ENCODE measurements at regions not wholly inside any gene's neighbourhood (a gene's known extent, or its start where the extent isn't known, plus 50 kb on each side); places are given as distances from the start of the nearest gene placed in this dataset.

DNA sequence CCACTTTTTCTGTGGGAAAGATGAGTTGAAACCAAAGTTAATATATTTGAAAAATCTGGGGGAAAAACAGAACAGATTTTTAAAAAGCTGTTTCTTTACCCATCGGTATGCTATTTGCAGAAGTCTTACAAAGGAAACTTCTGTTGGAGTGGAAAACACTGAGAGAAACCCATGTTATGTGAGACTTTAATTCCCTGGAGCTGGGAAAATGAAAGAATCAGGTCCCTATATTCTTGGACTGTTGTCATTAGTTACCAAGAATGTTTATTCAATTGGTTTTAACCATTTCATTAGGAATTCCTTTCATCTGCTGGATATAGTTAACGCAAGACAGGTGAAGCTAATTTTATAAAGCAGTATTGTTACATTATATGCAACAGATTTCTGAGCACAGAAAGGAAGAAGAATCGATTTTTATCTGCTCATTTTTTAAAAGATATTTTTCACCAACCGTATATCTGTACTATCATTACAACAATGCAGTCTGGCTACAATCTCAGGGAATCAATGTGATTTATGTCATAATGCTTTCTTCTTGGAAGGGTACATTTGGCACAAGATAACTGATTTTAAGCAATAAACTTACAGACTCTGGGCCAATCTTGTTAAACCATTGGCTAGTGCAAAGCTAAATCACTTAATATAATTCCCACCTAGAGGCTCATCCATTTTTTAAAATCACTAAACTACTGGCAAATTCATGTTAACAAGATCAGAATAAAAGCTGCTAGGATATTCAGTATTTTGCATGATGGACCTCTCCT, 170.0 kb downstream of the MOXD1 start:
- TF ChIP-seq, protein P1, sequence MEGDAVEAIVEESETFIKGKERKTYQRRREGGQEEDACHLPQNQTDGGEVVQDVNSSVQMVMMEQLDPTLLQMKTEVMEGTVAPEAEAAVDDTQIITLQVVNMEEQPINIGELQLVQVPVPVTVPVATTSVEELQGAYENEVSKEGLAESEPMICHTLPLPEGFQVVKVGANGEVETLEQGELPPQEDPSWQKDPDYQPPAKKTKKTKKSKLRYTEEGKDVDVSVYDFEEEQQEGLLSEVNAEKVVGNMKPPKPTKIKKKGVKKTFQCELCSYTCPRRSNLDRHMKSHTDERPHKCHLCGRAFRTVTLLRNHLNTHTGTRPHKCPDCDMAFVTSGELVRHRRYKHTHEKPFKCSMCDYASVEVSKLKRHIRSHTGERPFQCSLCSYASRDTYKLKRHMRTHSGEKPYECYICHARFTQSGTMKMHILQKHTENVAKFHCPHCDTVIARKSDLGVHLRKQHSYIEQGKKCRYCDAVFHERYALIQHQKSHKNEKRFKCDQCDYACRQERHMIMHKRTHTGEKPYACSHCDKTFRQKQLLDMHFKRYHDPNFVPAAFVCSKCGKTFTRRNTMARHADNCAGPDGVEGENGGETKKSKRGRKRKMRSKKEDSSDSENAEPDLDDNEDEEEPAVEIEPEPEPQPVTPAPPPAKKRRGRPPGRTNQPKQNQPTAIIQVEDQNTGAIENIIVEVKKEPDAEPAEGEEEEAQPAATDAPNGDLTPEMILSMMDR (IDR thresholded peaks at IDR 0.05), result no peak
- WGBS, 2 donors, result 50 to 53% methylated on average over 4 of the region's 4 CpGs
- intact Hi-C loops (cut with DNase I; ENCODE audit: low total_unique reads), result no loop called here
- no peak overlapping the region for H3K4me3 ChIP-seq (ENCODE audit: low read depth, poor library complexity, severe bottlenecking)
- no peak for DNase-seq (ENCODE audit: low spot score in 2 of 2)

DNA sequence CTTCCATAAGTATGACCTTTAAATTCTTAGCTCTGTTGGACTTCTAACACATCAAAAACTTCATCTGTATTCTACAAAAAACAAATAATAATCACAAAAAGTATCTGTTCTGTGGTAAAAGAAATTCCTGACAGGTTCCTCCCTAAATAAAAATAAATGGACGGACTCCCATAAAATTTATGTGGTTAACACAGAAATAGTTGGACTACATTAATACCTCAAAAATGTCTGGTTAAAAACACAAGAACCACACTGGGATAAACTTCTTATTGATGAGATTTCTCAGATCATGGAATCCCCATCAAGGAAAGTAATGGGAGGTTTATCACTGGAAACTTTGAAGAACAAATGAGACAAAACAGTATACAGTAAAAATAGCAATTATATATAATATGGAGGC, 172.4 kb downstream of the MOXD1 start:
- DNase-seq (ENCODE audit: low spot score in 2 of 2), result no peak
- TF ChIP-seq POLR2A (IDR thresholded peaks at IDR 0.05), result no peak
- TF ChIP-seq, protein P1 (IDR thresholded peaks at IDR 0.05), result no peak
- intact Hi-C loops (cut with DNase I; ENCODE audit: low total_unique reads), result loop anchor here (10.0 kb wide), 1 partner anchor 304 kb away; no protein-coding TSS in a partner anchor
- 60 to 76% methylated on average over 1 of the region's 1 CpG for WGBS, 2 donors
- H3K4me3 ChIP-seq (ENCODE audit: low read depth, poor library complexity, severe bottlenecking), result no peak overlapping the region

DNA sequence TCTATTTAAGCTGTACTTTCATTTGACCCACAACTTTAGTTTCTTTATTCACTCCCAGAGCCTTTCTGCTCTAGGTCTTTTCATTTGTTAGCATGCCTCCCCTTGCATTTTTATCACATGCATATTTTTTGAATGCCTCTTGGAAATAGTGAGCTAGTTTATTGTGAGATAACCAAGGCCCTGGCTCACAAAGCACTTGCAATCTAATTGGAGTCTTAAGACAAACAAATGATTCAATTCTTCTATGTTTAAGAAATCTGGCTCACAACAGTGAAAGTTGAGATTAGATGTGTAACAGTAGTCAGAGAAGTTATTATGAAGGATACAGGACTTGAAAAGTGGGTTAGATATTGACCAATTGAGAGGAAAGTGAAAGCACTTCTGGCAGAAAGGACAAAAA, 173.4 kb downstream of the MOXD1 start:
- TF ChIP-seq, protein P1 (IDR thresholded peaks at IDR 0.05), result no peak
- no peak for TF ChIP-seq POLR2A (IDR thresholded peaks at IDR 0.05)
- DNase-seq (ENCODE audit: low spot score in 2 of 2), result no peak
- intact Hi-C loops (cut with DNase I; ENCODE audit: low total_unique reads), result loop anchor here (10.0 kb wide), 1 partner anchor 303 kb away; no protein-coding TSS in a partner anchor
- no peak overlapping the region for H3K4me3 ChIP-seq (ENCODE audit: low read depth, poor library complexity, severe bottlenecking)

DNA sequence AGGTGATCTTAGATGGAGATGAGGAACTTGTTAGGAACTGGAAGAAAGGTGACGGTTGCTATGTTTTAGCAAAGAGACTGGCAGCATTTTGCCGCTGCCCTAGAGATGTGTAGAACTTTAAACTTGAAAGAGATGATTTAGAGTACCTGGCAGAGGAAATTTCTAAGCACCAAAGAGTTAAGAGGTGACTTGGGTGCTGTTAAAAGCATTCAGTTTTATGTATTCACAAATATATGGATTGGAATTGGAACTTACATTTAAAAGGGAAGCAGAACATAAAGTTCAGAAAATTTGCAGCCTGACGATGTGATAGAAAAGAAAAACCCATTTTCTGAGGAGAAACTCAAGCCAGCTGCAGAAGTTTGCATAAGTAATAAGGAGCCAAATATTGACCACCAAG, 176.3 kb downstream of the MOXD1 start:
- TF ChIP-seq POLR2A (IDR thresholded peaks at IDR 0.05), result no peak
- TF ChIP-seq, protein P1 (IDR thresholded peaks at IDR 0.05), result no peak
- no peak overlapping the region for H3K4me3 ChIP-seq (ENCODE audit: low read depth, poor library complexity, severe bottlenecking)
- intact Hi-C loops (cut with DNase I; ENCODE audit: low total_unique reads), result loop anchor here (10.0 kb wide), 1 partner anchor 300 kb away; no protein-coding TSS in a partner anchor
- 33 to 94% methylated on average over 3 of the region's 3 CpGs for WGBS, 2 donors
- DNase-seq (ENCODE audit: low spot score in 2 of 2), result no peak

DNA sequence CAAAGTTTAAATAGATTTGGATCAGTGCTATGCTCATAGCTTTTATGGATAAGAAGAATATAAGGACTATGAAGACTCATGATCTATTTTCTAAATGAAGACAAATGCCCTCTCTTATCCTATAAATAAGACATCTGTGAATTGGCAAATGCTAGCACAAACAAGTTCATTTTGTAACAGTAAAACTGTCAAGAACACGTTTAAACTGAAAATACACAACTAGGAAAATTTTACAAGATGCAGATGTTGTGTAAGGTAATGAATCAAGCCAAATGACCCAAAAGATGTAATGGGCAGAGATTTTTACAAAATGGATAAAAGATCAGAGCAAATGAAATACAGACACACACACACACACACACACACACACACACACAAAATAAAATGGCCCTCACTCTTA, 180.5 kb downstream of the MOXD1 start:
- intact Hi-C loops (cut with DNase I; ENCODE audit: low total_unique reads), result loop anchor here (10.0 kb wide), 1 partner anchor 296 kb away; no protein-coding TSS in a partner anchor
- no peak overlapping the region for H3K4me3 ChIP-seq (ENCODE audit: low read depth, poor library complexity, severe bottlenecking)
- TF ChIP-seq, protein P1 (IDR thresholded peaks at IDR 0.05), result no peak
- no peak for TF ChIP-seq POLR2A (IDR thresholded peaks at IDR 0.05)
- 19 to 25% methylated on average over 1 of the region's 1 CpG for WGBS, 2 donors
- no peak for DNase-seq (ENCODE audit: low spot score in 2 of 2)

Measured in lower leg skin (tissue), 4 donors.